Upper lobe of right lung (tissue), 1 donor: ENCODE measurements at regions not wholly inside any gene's neighbourhood (a gene's known extent, or its start where the extent isn't known, plus 50 kb on each side); places are given as distances from the start of the nearest gene placed in this dataset.

ENCODE experiments used
- ATAC-seq: fragments of 200-7000 bp; cut with Tn5 transposase; one replicate; pipeline ENCODE4 v1.9.1; 2020; ENCODE audit warnings: mild to moderate bottlenecking, moderate library complexity
- DNase-seq: peaks from one replicate; pipeline ENCODE4 v3.0.0-alpha.2; 2020
- H3K27ac ChIP-seq: fragments of 200-600 bp; one replicate; pipeline ENCODE4 v1.8.0; 2022
- H3K27me3 ChIP-seq: fragments of 200-600 bp; one replicate; pipeline ENCODE4 v1.8.0; 2022; ENCODE audit warnings: mild to moderate bottlenecking
- H3K36me3 ChIP-seq: fragments of 200-600 bp; one replicate; pipeline ENCODE4 v1.8.0; 2022
- H3K4me1 ChIP-seq: fragments of 200-600 bp; one replicate; pipeline ENCODE4 v1.8.0; 2022
- H3K4me3 ChIP-seq: fragments of 200-600 bp; one replicate; pipeline ENCODE4 v1.8.0; 2022; ENCODE audit warnings: mild to moderate bottlenecking
- H3K9me3 ChIP-seq: fragments of 200-600 bp; one replicate; pipeline ENCODE4 v1.8.0; 2022
- intact Hi-C: fragments of 100-400 bp; cut with DNase I; formaldehyde crosslinking; loops from one replicate; pipeline ENCODE4 v1.11.0; 2022
- TF ChIP-seq, protein P1 (sequence below): fragments of 200-600 bp; IDR thresholded peaks from one replicate; pipeline ENCODE4 v1.8.0; 2022; ENCODE audit warnings: antibody characterized with exemption
- donor health status: DM: no; HTN: yes; CAD: no; lungs with severe emphysema.

DNA sequence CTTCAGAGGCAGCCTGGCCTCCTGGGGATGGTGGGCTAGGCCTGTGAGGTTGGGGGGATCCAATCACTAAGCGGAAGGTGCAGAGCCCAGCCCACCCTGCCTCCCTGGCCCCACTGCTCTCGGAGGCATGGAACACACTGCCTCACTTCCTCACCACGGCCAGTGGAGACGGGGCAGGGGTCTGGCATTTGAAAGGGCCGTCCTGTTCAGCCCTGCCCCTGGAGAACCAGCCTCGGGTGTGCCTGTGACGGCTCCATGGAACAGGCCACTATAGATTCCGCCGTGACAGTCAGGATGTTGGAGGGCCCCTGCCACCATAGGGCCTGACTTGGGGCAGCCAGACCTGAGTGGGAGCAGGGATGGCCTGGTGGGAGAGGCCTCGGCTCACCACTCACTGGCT is 110.2 kb downstream of the DACT2 start:
- no peak overlapping the region for H3K27ac ChIP-seq
- H3K4me3 ChIP-seq: no peak overlapping the region
- TF ChIP-seq, protein P1, sequence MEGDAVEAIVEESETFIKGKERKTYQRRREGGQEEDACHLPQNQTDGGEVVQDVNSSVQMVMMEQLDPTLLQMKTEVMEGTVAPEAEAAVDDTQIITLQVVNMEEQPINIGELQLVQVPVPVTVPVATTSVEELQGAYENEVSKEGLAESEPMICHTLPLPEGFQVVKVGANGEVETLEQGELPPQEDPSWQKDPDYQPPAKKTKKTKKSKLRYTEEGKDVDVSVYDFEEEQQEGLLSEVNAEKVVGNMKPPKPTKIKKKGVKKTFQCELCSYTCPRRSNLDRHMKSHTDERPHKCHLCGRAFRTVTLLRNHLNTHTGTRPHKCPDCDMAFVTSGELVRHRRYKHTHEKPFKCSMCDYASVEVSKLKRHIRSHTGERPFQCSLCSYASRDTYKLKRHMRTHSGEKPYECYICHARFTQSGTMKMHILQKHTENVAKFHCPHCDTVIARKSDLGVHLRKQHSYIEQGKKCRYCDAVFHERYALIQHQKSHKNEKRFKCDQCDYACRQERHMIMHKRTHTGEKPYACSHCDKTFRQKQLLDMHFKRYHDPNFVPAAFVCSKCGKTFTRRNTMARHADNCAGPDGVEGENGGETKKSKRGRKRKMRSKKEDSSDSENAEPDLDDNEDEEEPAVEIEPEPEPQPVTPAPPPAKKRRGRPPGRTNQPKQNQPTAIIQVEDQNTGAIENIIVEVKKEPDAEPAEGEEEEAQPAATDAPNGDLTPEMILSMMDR: no peak
- ATAC-seq (no peak), DNase-seq (no peak)
- H3K4me1 ChIP-seq: no peaks in the 10 kb centered on the region
- intact Hi-C loops: no loop called here
- H3K9me3 ChIP-seq: no peaks in the 10 kb centered on the region
- H3K27me3 ChIP-seq: no peaks in the 10 kb centered on the region
- no peaks in the 10 kb centered on the region for H3K36me3 ChIP-seq

DNA sequence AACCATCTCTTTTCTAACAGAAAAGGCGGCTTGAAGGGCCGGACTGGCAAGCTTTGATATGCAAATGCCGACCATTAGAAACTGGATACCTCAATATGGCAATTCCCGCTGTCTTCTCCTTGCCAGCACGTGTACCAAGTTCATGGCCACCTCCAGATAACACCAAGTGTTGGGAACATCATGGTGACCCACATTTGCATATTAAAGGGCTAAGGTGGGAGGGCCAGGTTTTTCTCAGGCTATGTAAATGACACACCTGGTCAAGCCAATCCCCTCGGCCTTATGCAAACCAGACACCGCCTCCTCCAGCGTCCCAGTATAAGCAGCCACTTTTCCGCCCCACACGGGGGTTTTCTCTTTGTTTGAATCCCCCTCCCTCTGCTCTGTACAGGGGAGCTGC is 110.7 kb downstream of the DACT2 start:
- DNase-seq (no peak), ATAC-seq (no peak)
- no peaks in the 10 kb centered on the region for H3K4me1 ChIP-seq
- no peaks in the 10 kb centered on the region for H3K27me3 ChIP-seq
- intact Hi-C loops: no loop called here
- H3K9me3 ChIP-seq: no peaks in the 10 kb centered on the region
- TF ChIP-seq, protein P1: no peak
- no peak overlapping the region for H3K27ac ChIP-seq
- no peak overlapping the region for H3K4me3 ChIP-seq
- no peaks in the 10 kb centered on the region for H3K36me3 ChIP-seq

DNA sequence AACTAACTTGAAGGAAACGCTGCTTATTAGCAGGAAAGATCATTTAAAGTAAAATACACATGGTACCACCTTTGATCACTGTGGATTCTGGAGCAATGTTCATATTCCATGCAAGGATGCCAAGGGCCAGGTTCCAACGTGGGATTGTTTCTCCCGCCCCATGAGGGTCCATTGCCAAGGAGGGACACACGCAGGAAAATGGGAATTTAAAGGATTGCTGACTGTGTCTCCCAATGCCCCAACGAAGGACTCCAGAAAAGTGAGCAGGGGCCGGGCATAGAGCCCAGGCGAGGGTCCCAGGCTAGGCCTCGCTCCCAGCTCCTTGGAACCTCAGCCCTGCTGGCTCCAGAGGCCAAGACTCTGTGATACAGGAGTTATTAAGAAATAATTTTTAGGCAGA is 111.2 kb downstream of the DACT2 start:
- TF ChIP-seq, protein P1: no peak
- no peak for DNase-seq
- ATAC-seq: no peak
- Histone ChIP-seq H3K27me3 (no peaks in the 10 kb centered on the region), H3K4me3 (no peak overlapping the region), H3K36me3 (no peaks in the 10 kb centered on the region), H3K9me3 (no peaks in the 10 kb centered on the region), H3K4me1 (no peaks in the 10 kb centered on the region), H3K27ac (no peak overlapping the region)
- intact Hi-C loops: no loop called here

DNA sequence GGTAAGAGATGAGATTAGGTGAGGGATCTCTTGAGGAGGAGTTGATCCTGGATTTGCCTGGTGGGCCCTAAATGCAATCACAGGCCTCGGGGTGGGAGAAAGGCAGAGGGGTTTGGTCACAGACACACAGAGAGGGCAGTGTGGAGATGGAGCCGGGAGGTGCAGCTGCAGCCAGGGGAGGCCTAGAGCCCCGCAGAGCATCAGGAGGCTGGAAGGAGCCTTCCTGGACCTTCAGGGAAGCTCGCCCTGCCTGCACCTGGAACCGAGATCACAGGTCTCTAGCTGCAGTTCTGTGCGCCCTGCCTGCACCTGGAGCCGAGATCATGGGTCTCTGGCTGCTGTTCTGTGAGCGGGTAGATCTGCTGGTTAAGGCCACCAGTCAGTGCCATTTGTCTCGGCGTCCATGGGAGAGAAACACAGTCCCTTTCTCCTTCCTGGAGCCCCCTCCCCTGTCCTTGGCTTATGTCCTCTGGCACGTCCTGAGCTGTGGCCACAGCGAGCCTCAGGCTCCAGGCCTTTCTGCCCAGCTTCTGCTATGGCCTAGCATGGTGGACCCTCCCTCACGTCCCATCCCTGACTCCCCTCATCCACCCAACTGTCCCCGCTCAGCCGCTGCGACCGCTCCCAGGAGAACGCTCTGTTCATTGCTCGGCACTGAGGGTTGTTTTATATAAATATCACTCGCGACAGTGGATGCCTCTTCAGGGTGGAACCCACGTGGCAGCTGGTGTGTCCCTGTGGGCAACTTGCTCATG is 112.0 kb downstream of the DACT2 start:
- TF ChIP-seq, protein P1: no peak
- Histone ChIP-seq H3K27ac (no peak overlapping the region), H3K9me3 (no peaks in the 10 kb centered on the region), H3K36me3 (no peaks in the 10 kb centered on the region), H3K4me3 (no peak overlapping the region), H3K27me3 (no peaks in the 10 kb centered on the region), H3K4me1 (no peaks in the 10 kb centered on the region)
- intact Hi-C loops: no loop called here
- no peak for DNase-seq
- ATAC-seq: no peak

DNA sequence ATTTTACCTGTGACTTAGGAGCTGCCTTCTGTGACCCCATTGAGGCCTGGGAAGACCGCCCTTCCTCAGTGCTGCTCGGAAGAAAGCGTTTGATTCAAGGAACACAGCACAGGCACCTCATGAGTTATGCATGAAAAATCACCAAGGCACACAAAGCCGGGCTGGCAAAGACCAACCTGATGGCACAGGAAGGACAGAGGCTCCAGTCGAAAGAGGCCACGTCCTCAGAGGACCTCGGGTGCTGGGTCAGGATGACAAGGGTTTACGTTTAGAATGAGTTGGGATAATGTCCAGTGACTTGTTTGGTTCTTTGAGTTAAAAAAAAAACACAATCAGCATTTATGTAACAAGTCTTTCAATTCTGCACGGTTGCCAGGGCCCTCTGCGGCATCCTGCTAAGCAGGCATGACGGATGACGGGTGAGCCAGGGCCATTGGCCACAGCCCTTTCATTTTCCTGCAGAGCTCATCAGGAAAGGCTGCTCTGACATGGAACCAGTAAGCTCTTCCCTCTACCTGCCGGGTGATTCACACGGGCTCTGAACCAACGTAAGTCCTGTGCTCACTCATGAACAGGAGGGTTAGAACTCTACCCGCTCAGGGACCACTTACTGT is 112.8 kb downstream of the DACT2 start:
- H3K27ac ChIP-seq: no peak overlapping the region
- H3K27me3 ChIP-seq: no peaks in the 10 kb centered on the region
- DNase-seq (peak; percentile 30), ATAC-seq (no peak)
- intact Hi-C loops: no loop called here
- H3K4me1 ChIP-seq: no peaks in the 10 kb centered on the region
- TF ChIP-seq, protein P1: no peak
- H3K9me3 ChIP-seq: no peaks in the 10 kb centered on the region
- no peak overlapping the region for H3K4me3 ChIP-seq
- no peaks in the 10 kb centered on the region for H3K36me3 ChIP-seq
